SK-N-MC (cell line): ENCODE measurements at regions not wholly inside any gene's neighbourhood (a gene's known extent, or its start where the extent isn't known, plus 50 kb on each side); places are given as distances from the start of the nearest gene placed in this dataset.

Experiments used
- EZH2 ChIP-seq: fragments of 200-600 bp; sonication (generic); IDR thresholded peaks from one replicate; pipeline ENCODE4 v1.6.1; 2017; ENCODE audit warnings: antibody characterized with exemption
- FOXP2 ChIP-seq: optimal IDR thresholded peaks from 2 replicates; pipeline ENCODE3; 2011; ENCODE audit warnings: mild to moderate bottlenecking, moderate library complexity; ENCODE audit not compliant: insufficient read depth; ENCODE audit errors: extremely low read length, control extremely low read depth
- POLR2AphosphoS5 ChIP-seq: IDR thresholded peaks from 2 replicates; pipeline ENCODE4 v1.6.1; 2012; ENCODE audit warnings: mild to moderate bottlenecking, low read depth, low read length, borderline replicate concordance

DNA sequence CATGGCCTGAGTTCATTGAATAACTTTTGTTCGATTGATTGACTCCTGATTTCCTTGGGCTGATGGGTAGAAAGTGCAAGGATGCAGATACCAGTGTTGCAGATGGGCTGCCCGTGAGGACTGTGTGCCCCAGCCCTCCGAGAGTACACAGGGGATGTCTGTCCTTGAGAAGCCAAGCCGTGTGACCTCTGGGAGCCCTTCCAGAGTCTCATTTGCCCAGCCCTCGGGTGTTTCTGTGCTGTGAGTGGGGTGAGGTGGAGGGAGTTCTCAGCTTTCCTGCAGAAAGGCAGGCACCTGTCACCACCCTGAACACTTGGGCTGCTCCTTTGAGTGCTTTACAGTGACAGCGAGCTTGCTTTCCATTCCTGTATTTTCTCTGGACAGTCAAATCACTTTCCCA, 96.4 kb upstream of the CACNA1E start:
- TF ChIP-seq POLR2AphosphoS5 (no peak), EZH2 (no peak), FOXP2 (no peak)
